ENCODE measurements at regions not wholly inside any gene's neighbourhood (a gene's known extent, or its start where the extent isn't known, plus 50 kb on each side); places are given as distances from the start of the nearest gene placed in this dataset.

- TF ChIP-seq EP300 (IDR thresholded peaks at IDR 0.05) (no peak), CTCF (IDR thresholded peaks at IDR 0.05) (no peak), POLR2AphosphoS5 (IDR thresholded peaks at IDR 0.05) (no peak), POLR2A (IDR thresholded peaks at IDR 0.05) (no peak)
- 77% methylated on average over 1 of the region's 1 CpG for WGBS
Measured at GRCh38 chr7:13416544-13416943, 572.9 kb downstream of the ETV1 start.

GRCh38 chr7:13420726-13421125 lies 568.7 kb downstream of the ETV1 start:
- WGBS: 88% methylated on average over 2 of the region's 2 CpGs

More at GRCh38 chr7:13416544-13416943, 572.9 kb downstream of the ETV1 start:
- Histone ChIP-seq H3K4me1 (no peaks in the 10 kb centered on the region), H3K36me3 (no peaks in the 10 kb centered on the region), H3K4me3 (no peak overlapping the region), H3K27me3 (no peaks in the 10 kb centered on the region), H3K27ac (no peak overlapping the region), H3K9me3 (no peaks in the 10 kb centered on the region)
- DNase-seq (ENCODE audit: low spot score in 2 of 2): no peak

GRCh38 chr7:13421776-13422175 lies 567.7 kb downstream of the ETV1 start:
- TF ChIP-seq POLR2A (IDR thresholded peaks at IDR 0.05): no peak
- no peak for TF ChIP-seq CTCF (IDR thresholded peaks at IDR 0.05)
- no peak for TF ChIP-seq EP300 (IDR thresholded peaks at IDR 0.05)
- TF ChIP-seq POLR2AphosphoS5 (IDR thresholded peaks at IDR 0.05): no peak
- H3K27ac ChIP-seq: no peak overlapping the region
- H3K4me3 ChIP-seq: no peak overlapping the region
- H3K4me1 ChIP-seq: no peaks in the 10 kb centered on the region
- 80% methylated on average over 4 of the region's 4 CpGs for WGBS
- H3K36me3 ChIP-seq: no peaks in the 10 kb centered on the region
- H3K9me3 ChIP-seq: no peaks in the 10 kb centered on the region
- no peaks in the 10 kb centered on the region for H3K27me3 ChIP-seq
- DNase-seq (ENCODE audit: low spot score in 2 of 2): no peak

More at GRCh38 chr7:13420726-13421125, 568.7 kb downstream of the ETV1 start:
- H3K4me1 ChIP-seq: no peaks in the 10 kb centered on the region
- H3K4me3 ChIP-seq: no peak overlapping the region
- no peaks in the 10 kb centered on the region for H3K9me3 ChIP-seq
- H3K27ac ChIP-seq: no peak overlapping the region
- TF ChIP-seq EP300 (IDR thresholded peaks at IDR 0.05) (no peak), POLR2A (IDR thresholded peaks at IDR 0.05) (no peak), POLR2AphosphoS5 (IDR thresholded peaks at IDR 0.05) (no peak), CTCF (IDR thresholded peaks at IDR 0.05) (no peak)
- no peaks in the 10 kb centered on the region for H3K27me3 ChIP-seq
- no peak for DNase-seq (ENCODE audit: low spot score in 2 of 2)
- no peaks in the 10 kb centered on the region for H3K36me3 ChIP-seq

- TF ChIP-seq EP300 (IDR thresholded peaks at IDR 0.05): no peak
- H3K27me3 ChIP-seq: no peaks in the 10 kb centered on the region
- H3K4me1 ChIP-seq: no peaks in the 10 kb centered on the region
- H3K36me3 ChIP-seq: no peaks in the 10 kb centered on the region
- no peak overlapping the region for H3K27ac ChIP-seq
- H3K4me3 ChIP-seq: no peak overlapping the region
- WGBS: 67% methylated on average over 2 of the region's 2 CpGs
- DNase-seq (ENCODE audit: low spot score in 2 of 2): no peak
- H3K9me3 ChIP-seq: no peaks in the 10 kb centered on the region
Measured at GRCh38 chr7:13433946-13434345, 555.5 kb downstream of the ETV1 start.

- Histone ChIP-seq H3K27ac (no peak overlapping the region), H3K27me3 (no peaks in the 10 kb centered on the region), H3K9me3 (no peaks in the 10 kb centered on the region), H3K36me3 (no peaks in the 10 kb centered on the region), H3K4me1 (no peaks in the 10 kb centered on the region), H3K4me3 (no peak overlapping the region)
- no peak for DNase-seq (ENCODE audit: low spot score in 2 of 2)
- 12% methylated on average over 1 of the region's 1 CpG for WGBS
- no peak for TF ChIP-seq CTCF (IDR thresholded peaks at IDR 0.05)
- no peak for TF ChIP-seq POLR2AphosphoS5 (IDR thresholded peaks at IDR 0.05)
- no peak for TF ChIP-seq POLR2A (IDR thresholded peaks at IDR 0.05)
- no peak for TF ChIP-seq EP300 (IDR thresholded peaks at IDR 0.05)
Measured at GRCh38 chr7:13442226-13442625, 547.2 kb downstream of the ETV1 start.

- TF ChIP-seq POLR2A (IDR thresholded peaks at IDR 0.05) (no peak), POLR2AphosphoS5 (IDR thresholded peaks at IDR 0.05) (no peak), CTCF (IDR thresholded peaks at IDR 0.05) (no peak), EP300 (IDR thresholded peaks at IDR 0.05) (no peak)
- no peak for DNase-seq (ENCODE audit: low spot score in 2 of 2)
- no peaks in the 10 kb centered on the region for H3K27me3 ChIP-seq
- no peaks in the 10 kb centered on the region for H3K4me1 ChIP-seq
- 96% methylated on average over 1 of the region's 1 CpG for WGBS
- no peaks in the 10 kb centered on the region for H3K9me3 ChIP-seq
- no peaks in the 10 kb centered on the region for H3K36me3 ChIP-seq
- H3K27ac ChIP-seq: no peak overlapping the region
- H3K4me3 ChIP-seq: no peak overlapping the region
Measured at GRCh38 chr7:13447637-13448036, 541.8 kb downstream of the ETV1 start.

All from suprapubic skin (tissue), 4 donors.